HG03565 (cell line): ENCODE measurements at regions not wholly inside any gene's neighbourhood (a gene's known extent, or its start where the extent isn't known, plus 50 kb on each side); places are given as distances from the start of the nearest gene placed in this dataset.
"Not testable (repeated sequence)": the region's sequence is repeated elsewhere in the genome, so short reads cannot be mapped to it uniquely, and the experiment has no call there.

Source experiments
- ATAC-seq: cut with Tn5 transposase; IDR thresholded peaks from one replicate; pipeline ENCODE4 v1.9.1; 2021; ENCODE audit warnings: mild to moderate bottlenecking, moderate library complexity; ENCODE audit not compliant: unreplicated experiment

DNA sequence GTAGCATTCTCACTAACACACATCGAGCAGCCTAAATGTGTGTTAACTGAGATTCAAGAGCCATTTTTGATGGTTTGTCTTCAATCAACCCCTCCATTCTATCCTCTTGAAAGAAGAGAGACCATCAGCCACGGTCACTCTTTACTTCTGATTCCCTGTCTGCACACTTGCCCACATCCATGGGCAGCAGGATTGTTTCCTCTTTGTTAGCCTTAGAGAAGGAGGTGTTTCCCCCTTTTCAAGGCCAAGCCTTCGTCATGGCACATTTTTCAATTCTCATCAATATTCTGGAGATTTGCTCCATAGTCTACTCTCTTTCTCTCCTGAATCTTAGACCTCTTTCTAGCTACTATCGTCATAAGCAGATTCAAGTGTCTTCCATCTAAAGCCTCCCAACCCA lies 522.4 kb upstream of the NAALADL2 start:
- no peak for ATAC-seq

DNA sequence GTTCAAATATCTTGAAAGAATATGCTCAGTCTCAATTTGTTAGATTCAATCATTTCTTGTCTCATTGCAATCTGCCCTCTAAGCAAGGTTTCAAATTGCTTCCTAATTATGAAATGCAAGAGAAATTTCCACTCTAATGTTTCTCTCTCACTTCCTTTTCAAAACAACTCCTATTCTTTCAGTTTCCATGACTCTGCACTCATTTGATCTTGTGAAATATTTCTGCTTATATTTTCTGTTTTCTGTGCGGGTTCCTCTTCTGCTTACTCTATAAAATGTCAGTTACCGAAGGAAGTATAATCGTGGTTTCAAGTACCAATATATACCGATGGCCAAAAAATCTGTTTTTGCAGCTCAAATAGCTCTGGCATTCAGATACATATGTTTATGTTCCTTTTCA lies 521.9 kb upstream of the NAALADL2 start:
- ATAC-seq, result no peak

DNA sequence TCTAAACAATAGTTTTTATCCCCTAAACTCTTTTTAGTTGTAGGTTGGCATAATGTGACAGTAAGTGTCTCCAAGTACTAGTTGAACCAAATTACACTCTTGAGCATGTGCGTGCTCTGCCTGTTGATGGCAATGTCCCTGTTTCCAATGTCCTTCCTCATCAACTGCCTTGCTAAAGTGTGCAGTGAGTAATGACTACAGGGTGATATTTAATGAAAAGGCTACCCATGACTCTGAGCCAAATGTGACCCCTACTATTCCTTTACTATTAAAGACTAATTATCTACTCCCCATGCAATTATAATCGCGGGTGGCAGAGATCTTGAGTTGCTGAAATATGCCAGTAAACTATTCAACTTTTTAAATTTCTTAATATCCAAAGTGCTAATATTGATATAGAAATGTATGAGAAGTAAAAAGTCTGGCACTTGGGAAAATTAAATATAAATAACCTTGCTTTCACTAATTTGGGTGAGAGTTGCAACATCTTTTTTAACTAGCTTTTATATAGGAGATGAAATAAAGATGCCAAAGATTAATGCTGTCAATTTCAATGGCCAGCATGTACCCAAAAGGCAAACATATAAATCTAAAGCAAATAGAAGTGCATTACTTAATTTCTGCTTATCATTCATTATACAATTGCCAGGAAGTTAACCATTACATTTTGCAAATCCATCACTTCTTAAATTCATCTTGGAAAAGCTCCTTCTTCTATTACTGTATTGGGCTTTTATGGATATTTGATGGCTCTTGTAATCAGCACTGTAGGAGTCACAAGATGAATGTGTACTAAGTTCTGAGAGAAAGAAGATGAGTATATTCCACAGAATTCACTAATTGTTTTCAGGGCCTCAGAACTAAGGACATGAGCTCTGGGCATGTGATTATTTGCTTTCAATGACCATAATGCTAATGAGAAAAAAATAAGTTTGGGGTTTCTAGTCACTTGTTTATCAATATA lies 518.2 kb upstream of the NAALADL2 start:
- no peak for ATAC-seq

DNA sequence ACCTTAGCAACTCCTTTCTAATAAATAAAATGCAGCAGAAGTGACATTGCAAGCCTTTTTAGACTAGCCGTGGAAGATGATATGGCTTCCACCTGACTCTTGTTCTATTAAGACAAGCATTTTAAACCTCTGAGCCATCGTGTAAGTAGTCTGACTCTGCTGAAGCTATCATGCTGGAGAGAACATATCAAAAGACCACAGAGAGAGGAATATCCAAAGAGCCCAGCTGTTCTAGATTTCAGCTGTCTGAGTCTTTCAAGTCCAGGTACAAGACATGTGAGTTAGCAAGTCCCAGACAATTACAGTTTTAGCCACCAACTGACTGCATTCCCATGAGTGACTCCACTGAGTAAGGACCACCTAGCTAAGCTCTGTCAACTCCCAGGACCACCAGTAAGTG lies 517.0 kb upstream of the NAALADL2 start:
- ATAC-seq, result no peak

DNA sequence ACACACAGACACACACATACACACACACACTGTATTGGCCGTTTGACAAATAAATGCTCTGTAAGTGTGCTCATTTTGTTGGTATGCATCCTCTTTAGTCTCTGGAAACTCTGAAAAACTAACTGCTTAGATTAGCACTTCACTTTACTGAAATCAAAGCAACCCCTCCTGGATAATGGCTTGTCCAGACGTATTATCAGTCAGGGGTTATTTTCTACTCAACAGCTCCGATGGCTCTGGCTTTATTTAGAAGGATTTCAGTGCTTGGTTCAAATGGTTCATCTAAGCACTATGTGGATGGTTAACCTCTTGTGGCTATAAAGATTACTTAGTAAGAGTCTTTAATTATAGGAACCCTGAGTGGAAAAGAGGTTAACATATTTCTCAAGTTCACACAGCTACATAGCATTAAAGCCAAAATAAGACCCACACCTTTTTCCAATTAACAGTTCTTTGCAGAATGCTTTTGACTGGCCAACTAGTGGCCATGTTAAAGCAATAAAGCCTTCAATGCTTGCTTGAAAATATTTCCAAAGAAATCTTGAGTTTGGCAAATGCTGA lies 516.1 kb upstream of the NAALADL2 start:
- no peak for ATAC-seq

DNA sequence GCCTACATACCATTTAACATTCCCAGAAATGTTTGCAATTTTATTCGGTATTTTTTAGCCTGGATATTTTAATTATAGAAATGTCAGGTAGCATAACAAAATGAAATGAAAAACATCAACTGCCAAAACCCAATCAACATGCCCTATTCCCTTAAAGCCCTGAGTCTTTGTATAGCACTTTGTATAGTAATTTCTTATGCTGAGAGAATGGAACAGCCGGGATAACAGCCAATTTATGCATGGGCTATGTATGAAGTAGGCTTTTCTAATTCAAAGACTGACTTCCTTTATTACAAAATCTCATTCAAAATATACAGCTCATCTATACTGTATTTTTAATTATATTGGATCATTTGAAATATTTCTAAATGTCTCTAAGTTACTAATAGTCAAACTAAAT lies 513.0 kb upstream of the NAALADL2 start:
- ATAC-seq, result no peak

DNA sequence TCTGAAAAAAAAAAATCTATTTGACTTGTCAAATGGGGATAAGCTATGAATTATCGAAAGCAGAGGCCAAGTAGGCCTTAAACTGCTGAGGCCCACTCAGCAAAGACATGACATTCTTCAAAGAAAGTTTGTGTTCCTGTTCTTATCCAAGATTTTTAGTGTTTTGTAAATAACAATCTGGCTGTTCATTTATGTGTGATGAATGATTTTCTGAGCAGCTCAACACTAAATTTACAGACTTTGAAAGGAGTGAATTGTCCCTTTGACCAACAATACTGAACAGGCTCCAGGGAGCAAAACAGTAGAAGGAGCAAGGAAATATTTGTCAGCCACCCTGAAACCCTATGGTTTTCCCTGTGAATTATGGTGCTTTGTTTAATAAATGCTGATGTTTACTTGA lies 512.6 kb upstream of the NAALADL2 start:
- ATAC-seq, result no peak

DNA sequence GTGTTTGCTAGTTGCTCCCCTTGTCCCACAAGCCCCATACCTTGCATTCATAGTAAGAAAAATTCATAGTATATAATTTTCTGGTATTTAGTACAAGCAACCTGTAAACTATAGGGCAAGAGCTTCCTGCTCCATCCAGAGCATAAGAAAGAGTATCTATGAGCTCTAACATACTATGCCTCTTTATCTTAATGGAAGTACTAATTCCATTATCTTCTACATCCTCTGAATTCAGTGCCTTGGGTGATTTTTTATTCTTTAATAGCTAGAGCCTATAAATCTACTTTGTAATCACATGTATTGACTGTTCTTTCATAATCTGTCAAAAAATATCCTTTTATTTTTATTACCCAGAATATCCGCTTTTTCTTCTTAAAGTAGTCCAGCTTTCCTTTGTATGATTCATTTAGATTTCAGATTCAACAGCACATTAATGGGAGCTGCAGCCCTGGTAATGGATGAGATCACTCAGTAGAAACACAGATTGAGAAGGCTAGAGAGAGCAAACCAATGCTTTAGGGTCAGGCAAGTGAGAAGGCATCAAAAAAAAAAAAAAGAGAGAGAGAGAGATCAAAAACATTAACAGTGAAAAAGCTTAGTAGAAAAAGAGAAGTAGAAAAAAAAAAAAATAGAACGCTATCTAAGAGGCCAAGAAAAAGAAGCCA lies 511.5 kb upstream of the NAALADL2 start:
- ATAC-seq, result no peak

DNA sequence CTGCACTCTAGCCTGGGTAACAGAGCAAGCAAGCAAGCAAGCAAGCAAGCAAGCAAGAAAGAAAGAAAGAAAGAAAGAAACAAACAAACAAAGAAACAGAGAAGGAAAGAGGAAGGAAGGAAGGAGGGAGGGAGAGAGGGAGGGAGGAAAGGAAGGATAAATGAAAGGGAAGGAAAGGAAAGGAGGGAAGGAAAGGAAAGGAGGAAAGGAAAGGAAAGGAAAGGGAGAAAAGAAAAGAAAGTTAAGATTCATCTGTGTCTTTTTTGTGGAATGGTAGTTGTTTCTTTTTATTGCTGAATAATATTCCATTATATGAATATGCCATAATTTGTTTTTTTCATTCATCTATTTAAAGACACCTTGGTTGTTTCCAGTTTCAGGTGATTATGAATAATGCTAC lies 506.9 kb upstream of the NAALADL2 start:
- no peak for ATAC-seq

DNA sequence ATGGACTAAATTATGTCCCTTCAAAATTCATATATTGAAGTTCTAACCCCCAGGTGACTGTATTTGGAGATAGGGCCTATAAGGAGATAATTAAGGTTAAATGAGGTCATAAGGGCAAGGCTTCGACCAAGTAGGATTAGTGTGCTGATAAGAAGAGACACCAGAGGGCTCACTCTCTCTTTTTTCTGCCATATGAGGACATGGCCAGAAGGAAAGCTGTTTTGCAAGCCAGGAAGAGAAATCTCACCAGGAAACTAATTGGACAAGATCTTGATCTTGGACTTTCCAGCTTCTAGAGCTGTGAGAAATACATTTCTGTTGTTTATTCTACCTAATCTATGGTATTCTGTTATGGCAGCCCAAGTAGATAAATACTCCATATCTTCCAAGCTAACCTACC lies 503.6 kb upstream of the NAALADL2 start:
- no peak for ATAC-seq

DNA sequence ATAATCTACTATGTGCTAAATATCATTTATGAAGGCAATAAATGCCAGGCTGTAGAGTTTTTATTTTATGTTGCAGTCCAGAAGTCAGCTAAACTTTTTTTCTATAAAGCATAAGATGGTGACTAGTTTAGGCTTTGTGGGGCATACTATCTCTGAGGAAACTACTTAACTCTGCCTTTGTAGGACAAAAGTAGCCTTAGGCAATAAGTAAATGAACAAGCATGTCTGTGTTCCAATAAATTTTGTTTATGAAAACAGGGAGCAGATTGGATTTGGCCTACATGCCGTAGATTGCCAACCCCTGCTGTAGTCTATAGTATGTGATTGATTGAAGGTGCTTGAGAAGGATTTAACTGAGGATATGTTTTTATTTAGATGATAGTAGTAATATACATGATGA lies 502.5 kb upstream of the NAALADL2 start:
- ATAC-seq, result no peak

DNA sequence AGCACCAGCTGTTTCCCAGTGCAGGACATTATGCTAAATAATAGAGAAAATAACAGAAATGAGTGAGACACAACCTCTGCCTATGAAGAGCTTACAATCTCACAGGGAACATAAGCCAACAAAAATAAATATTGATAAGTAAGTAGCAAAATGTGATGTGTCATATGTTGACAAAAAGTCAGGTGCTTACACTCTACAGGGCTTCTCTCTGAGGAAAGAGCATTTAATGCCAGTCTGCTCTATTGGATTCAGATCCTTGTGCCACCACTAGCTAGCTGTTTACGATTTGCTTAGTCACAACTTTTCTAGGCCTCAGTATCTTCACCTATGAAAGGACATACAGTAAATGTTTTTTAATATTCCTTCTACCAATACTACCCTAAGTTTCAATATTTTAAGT lies 500.9 kb upstream of the NAALADL2 start:
- no peak for ATAC-seq

DNA sequence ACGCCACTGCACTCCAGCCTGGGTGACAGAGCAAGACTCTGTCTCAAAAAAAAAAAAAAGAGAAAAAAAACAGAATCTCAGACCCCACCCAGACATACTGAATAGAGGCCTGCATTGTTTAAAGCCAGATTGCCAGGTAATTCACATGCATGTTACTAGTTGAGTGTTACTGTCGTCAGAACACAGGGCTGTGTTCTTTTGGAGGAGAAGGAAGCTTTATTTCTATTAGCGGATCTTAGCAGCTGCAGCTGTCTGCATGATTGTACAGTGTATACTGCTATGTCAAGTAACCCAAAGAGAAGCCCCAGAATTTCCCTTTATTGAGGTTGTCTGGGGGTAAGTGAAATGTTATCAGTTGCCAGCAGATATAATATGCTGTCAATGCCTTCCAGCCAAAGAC lies 496.6 kb upstream of the NAALADL2 start:
- no peak for ATAC-seq

DNA sequence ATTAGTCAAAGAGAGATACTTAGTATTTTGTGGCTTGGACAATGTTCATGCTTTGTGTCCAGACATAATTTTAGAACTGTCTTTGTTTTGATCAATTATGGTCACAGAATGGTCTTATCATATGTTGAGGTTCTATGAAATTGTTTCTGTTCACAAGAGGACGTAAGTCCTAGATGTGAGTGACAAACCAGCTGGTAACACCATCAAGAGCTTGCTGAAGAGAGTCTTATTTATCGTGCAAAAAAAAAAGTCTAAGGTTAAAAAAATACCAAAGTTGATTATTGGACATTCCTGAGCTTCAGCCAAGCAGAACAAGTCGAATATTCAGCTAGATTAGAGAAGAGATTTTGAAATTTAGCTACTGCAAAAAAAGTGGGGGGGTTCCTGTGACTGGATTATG lies 495.9 kb upstream of the NAALADL2 start:
- ATAC-seq, result no peak

DNA sequence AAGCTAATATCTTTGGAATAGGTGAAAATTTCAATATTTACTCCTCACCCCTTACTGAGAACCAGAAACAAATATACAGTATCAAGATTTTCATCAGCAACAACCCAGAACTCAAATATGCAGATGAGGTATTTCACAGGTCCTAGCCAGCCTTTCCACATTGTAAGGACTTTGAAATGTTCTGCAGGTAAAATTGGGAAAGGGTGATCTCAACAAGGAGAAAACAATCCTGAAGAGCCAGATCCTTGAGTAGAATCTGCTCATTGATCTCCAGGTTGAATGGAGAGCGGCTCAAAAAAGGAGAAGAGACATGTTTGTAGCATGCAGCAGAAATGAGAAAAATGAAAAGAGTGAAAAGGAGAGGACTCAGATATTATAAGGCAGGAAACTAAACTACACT lies 493.3 kb upstream of the NAALADL2 start:
- no peak for ATAC-seq

DNA sequence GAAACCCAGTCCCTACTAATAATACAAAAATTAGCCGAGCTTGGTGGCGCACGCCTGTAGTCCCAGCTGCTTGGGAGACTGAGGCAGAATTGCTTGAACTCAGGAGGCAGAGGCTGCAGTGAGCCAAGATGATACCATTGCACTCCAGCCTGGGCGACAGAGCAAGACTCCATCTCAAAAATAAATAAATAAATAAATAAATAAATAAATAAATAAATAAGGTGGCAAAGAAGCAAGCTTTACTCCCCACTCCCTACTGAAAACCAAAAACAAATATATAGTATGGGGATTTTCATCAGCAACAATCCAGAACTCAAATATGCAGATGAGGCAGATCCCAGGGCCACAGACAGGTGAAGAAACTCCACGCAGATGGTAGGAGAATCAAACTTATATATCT lies 492.2 kb upstream of the NAALADL2 start:
- ATAC-seq, result not testable (repeated sequence)

DNA sequence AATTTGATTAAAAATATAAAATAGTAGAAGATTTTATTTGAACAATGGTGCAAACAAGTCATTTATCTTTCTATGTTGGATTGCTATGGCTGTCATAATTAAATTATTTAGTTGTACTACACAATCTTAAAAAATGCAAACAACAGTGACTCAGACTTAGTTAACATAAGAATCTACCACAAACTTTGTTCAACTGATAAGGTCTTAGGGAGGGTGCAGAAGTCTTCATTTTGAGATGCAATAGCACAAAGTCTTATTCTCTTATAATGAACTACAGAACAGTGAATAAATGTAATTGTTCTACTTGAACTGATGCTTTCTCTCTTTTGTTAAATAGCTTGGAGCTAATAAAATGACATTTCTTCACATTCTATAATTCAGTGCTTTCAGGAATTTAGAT lies 482.8 kb upstream of the NAALADL2 start:
- no peak for ATAC-seq

DNA sequence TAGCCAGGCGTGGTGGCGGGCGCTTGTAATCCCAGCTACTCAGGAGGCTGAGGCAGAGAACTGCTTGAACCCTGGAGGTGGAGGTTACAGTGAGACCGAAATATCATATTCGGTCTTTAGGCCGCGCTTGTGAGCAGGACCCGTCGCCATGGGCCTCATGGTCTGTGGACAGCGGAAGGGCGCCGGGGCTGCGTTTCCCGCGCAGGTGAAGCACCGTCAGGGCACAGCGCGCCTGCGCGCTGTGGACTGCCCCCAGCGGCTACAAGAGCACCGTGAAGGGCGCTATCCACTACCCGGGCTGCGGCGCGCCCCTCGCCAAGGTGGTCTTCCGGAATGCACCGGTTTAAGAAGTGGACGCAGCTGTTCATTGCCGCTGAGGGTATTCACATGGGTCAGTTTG lies 482.0 kb upstream of the NAALADL2 start:
- no peak for ATAC-seq

DNA sequence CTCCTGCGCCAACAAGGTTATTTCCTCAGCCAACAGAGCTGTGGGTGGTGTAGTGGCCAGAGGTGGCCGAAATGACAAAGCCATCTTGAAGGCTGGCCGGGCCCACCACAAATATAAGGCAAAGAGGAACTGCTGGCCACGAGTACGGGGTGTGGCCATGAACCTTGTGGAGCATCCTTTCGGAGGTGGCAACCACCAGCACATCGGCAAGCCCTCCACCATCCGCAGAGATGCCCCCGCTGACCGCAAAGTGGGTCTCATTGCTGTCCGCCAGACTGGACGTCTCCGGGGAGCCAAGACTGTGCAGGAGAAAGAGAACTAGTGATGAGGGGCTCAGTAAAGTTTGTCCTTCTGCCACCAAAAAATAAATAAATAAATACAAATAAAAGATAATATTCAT lies 481.4 kb upstream of the NAALADL2 start:
- ATAC-seq, result no peak

DNA sequence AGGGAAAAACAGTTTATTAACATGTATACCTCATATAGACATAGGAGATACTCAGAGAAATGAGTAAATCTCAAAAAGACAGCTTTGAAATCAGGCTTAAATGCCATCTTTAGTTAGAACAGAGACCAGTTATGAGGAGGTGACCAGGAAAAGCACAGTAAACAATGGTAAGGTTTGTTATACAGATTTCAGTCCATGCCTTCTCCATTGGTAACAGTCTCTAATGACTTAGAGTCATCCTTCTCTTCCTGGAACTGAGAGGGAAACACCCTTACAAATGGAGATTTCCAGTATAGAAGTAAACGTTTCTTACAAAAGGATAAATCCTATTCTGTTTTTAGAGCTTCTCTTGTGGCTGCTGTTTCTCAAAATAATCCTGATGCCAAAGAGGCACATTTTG lies 476.3 kb upstream of the NAALADL2 start:
- no peak for ATAC-seq

DNA sequence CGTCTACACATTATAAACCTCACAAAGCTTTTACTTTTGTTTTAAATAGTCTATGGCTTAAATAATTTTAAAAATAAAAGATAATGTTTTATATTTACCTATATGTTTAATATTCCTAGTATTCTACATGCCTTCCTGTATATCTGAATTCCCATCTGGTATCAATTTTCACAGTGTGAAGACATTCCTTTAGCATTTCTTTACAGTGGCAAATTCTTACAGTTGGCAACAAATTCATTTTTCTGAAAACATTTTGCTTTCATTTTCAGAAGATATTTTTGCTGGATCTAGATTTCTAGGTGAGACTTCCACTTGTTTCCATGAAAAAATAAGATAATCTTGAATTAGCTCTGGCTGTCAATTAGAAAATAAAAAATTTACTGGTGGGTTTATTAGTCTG lies 471.4 kb upstream of the NAALADL2 start:
- no peak for ATAC-seq

DNA sequence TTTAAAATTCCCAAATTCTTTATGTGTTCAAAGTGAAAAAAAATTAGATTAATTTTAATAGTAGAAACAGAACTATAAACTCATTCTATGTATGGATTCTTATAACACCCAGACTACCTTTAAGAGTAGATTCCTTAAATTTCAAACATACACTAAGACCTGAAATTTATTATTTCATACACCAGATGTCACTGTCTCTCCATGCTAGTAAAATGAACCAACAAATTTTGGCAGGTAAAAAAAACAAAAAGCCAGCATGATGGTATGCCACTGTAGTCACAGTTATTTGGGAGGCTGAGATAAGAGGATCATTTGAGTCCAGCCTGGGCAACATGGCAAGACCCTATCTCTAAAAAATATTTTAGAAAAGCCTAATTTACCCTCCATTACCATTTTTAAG lies 461.3 kb upstream of the NAALADL2 start:
- no peak for ATAC-seq
